H54 (cell line): ENCODE measurements at regions not wholly inside any gene's neighbourhood (a gene's known extent, or its start where the extent isn't known, plus 50 kb on each side); places are given as distances from the start of the nearest gene placed in this dataset.

Experiments
- DNase-seq: peaks from one replicate; pipeline ENCODE4 v3.0.0; 2011; ENCODE audit warnings: low spot score, mixed read lengths; ENCODE audit not compliant: insufficient read length
- FAIRE-seq: peaks from 3 replicates; lab custom pipeline; 2011; peaks lifted over from hg19 to GRCh38; lab: Jason Lieb, UNC
- POLR2A ChIP-seq: IDR thresholded peaks from 2 replicates; pipeline ENCODE4 v1.6.1; 2011; ENCODE audit warnings: low read depth, mild to moderate bottlenecking, low read length

GRCh38 chr2:44886414-44886813 lies 55.1 kb upstream of the SIX3 start:
- FAIRE-seq (no peak), DNase-seq (no peak)
- TF ChIP-seq POLR2A = no peak

- DNase-seq = no peak
- no peak for FAIRE-seq
- no peak for TF ChIP-seq POLR2A
Observed at GRCh38 chr2:44889096-44889495, 52.4 kb upstream of the SIX3 start.
